ENCODE measurements at regions not wholly inside any gene's neighbourhood (a gene's known extent, or its start where the extent isn't known, plus 50 kb on each side); places are given as distances from the start of the nearest gene placed in this dataset.

GRCh38 chr13:22240716-22241115, 569.8 kb downstream of the FGF9 start:
- no peak overlapping the region for H3K27ac ChIP-seq (ENCODE audit: low read depth, low read length)
- peaks cover 6% of the 10 kb centered on the region for H3K4me1 ChIP-seq (ENCODE audit: control insufficient read depth, insufficient read depth, low read length)
- H3K4me3 ChIP-seq (ENCODE audit: low read length) = no peak overlapping the region
- TF ChIP-seq CTCF (conservative IDR thresholded peaks at IDR 0.05) = no peak
- Mint-ChIP-seq H3K4me3 (no peak overlapping the region), H3K4me1 (peaks cover 40% of the 10 kb centered on the region), H3K27me3 (ENCODE audit: insufficient read depth) (no peaks in the 10 kb centered on the region), H3K27ac (no peak overlapping the region), H3K9me3 (no peaks in the 10 kb centered on the region), H3K36me3 (ENCODE audit: low read depth) (no peaks in the 10 kb centered on the region)
- H3K27me3 ChIP-seq (ENCODE audit: control insufficient read depth, insufficient read depth, low read length, poor library complexity, severe bottlenecking) = no peaks in the 10 kb centered on the region
- H3K9ac ChIP-seq (ENCODE audit: extremely low read depth, low read length, poor library complexity, severe bottlenecking) = no peak overlapping the region
- WGBS, 2 experiments (ENCODE audit: insufficient coverage in 1 of 2, insufficient read length in 1 of 2) = 100% methylated on average over 1 of the region's 1 CpG; no CpG with 5 or more reads in 1 of the 2 experiments
- no peak for DNase-seq
- H3K36me3 ChIP-seq (ENCODE audit: control insufficient read depth, insufficient read depth, low read length) = no peaks in the 10 kb centered on the region
- H3K9me3 ChIP-seq (ENCODE audit: control insufficient read depth, low read length) = no peaks in the 10 kb centered on the region

GRCh38 chr13:22243469-22244163, 572.7 kb downstream of the FGF9 start:
- Histone ChIP-seq H3K27ac (ENCODE audit: low read depth, low read length) (no peak overlapping the region), H3K4me1 (ENCODE audit: control insufficient read depth, insufficient read depth, low read length) (no peaks in the 10 kb centered on the region), H3K9me3 (ENCODE audit: control insufficient read depth, low read length) (no peaks in the 10 kb centered on the region), H3K9ac (ENCODE audit: extremely low read depth, low read length, poor library complexity, severe bottlenecking) (no peak overlapping the region), H3K36me3 (ENCODE audit: control insufficient read depth, insufficient read depth, low read length) (no peaks in the 10 kb centered on the region), H3K27me3 (ENCODE audit: control insufficient read depth, insufficient read depth, low read length, poor library complexity, severe bottlenecking) (no peaks in the 10 kb centered on the region), H3K4me3 (ENCODE audit: low read length) (no peak overlapping the region)
- H3K4me3 Mint-ChIP-seq = no peak overlapping the region
- 73 to 81% methylated on average over 6 to 9 of the region's 9 CpGs for WGBS, 2 experiments (ENCODE audit: insufficient coverage in 1 of 2, insufficient read length in 1 of 2)
- H3K27me3 Mint-ChIP-seq (ENCODE audit: insufficient read depth) = no peaks in the 10 kb centered on the region
- TF ChIP-seq CTCF (conservative IDR thresholded peaks at IDR 0.05) = no peak
- H3K27ac Mint-ChIP-seq = no peak overlapping the region
- no peaks in the 10 kb centered on the region for H3K36me3 Mint-ChIP-seq (ENCODE audit: low read depth)
- H3K4me1 Mint-ChIP-seq = peaks cover 30% of the 10 kb centered on the region
- DNase-seq = no peak
- no peaks in the 10 kb centered on the region for H3K9me3 Mint-ChIP-seq

GRCh38 chr13:22252281-22252830, 581.5 kb downstream of the FGF9 start:
- Histone ChIP-seq H3K27ac (ENCODE audit: low read depth, low read length) (no peak overlapping the region), H3K4me3 (ENCODE audit: low read length) (no peak overlapping the region), H3K4me1 (ENCODE audit: control insufficient read depth, insufficient read depth, low read length) (no peaks in the 10 kb centered on the region), H3K36me3 (ENCODE audit: control insufficient read depth, insufficient read depth, low read length) (no peaks in the 10 kb centered on the region), H3K9ac (ENCODE audit: extremely low read depth, low read length, poor library complexity, severe bottlenecking) (no peak overlapping the region), H3K9me3 (ENCODE audit: control insufficient read depth, low read length) (no peaks in the 10 kb centered on the region), H3K27me3 (ENCODE audit: control insufficient read depth, insufficient read depth, low read length, poor library complexity, severe bottlenecking) (no peaks in the 10 kb centered on the region)
- no peak overlapping the region for H3K4me3 Mint-ChIP-seq
- no peak overlapping the region for H3K27ac Mint-ChIP-seq
- H3K36me3 Mint-ChIP-seq (ENCODE audit: low read depth) = no peaks in the 10 kb centered on the region
- TF ChIP-seq CTCF (conservative IDR thresholded peaks at IDR 0.05) = no peak
- H3K27me3 Mint-ChIP-seq (ENCODE audit: insufficient read depth) = no peaks in the 10 kb centered on the region
- H3K9me3 Mint-ChIP-seq = no peaks in the 10 kb centered on the region
- 93 to 95% methylated on average over 7 to 11 of the region's 11 CpGs for WGBS, 2 experiments (ENCODE audit: insufficient coverage in 1 of 2, insufficient read length in 1 of 2)
- H3K4me1 Mint-ChIP-seq = no peaks in the 10 kb centered on the region
- no peak for DNase-seq
